Left cardiac atrium (tissue), 4 donors: ENCODE measurements at regions not wholly inside any gene's neighbourhood (a gene's known extent, or its start where the extent isn't known, plus 50 kb on each side); places are given as distances from the start of the nearest gene placed in this dataset.
A peak's percentile ranks its signal among the peaks of the same experiment; 100 is the strongest.

Experiments
- ATAC-seq, 2 donors: fragments of 200-7000 bp; cut with Tn5 transposase; one replicate each; pipeline ENCODE4 v1.9.1; 2020; ENCODE audit warnings: mild to moderate bottlenecking in 2 of 2, moderate library complexity in 2 of 2
- DNase-seq: peaks from one replicate; pipeline ENCODE4 v3.0.0-alpha.2; 2020
- intact Hi-C, 2 donors: fragments of 100-400 bp; cut with DNase I; formaldehyde crosslinking; loops; one replicate each; pipeline versions ENCODE4 v1.14.1 to v1.15.1; 2022 to 2023
- donor health status: DM: no; HTN: yes; CAD: no.
- donor health status: DM: no; HTN: yes; CAD: no; lungs with severe emphysema.
- donor health status: DM: yes; HTN: yes; CAD: no.
- donor health status: Dilated cardiomyopathy.

GRCh38 chr6:45830441-45831139 is 185.1 kb downstream of the CLIC5 start:
- DNase-seq (no peak), ATAC-seq (no peak)
- intact Hi-C loops = no loop called here

GRCh38 chr6:45829873-45830272 is 185.8 kb downstream of the CLIC5 start:
- DNase-seq (no peak), ATAC-seq (no peak)
- intact Hi-C loops = no loop called here

GRCh38 chr6:45827952-45828530 is 187.6 kb downstream of the CLIC5 start:
- intact Hi-C loops = no loop called here
- ATAC-seq (no peak), DNase-seq (no peak)

GRCh38 chr6:45822873-45823272 is 192.8 kb downstream of the CLIC5 start:
- ATAC-seq = no peak
- intact Hi-C loops = no loop called here
- DNase-seq = no peak

- DNase-seq (no peak), ATAC-seq (no peak)
- intact Hi-C loops = no loop called here
Measured at GRCh38 chr6:45822246-45822812, 193.3 kb downstream of the CLIC5 start.

- ATAC-seq (no peak), DNase-seq (no peak)
- intact Hi-C loops = no loop called here
Measured at GRCh38 chr6:45818655-45819054, 197.0 kb downstream of the CLIC5 start.

GRCh38 chr6:45816674-45817297 is 198.9 kb downstream of the CLIC5 start:
- intact Hi-C loops = no loop called here
- DNase-seq (no peak), ATAC-seq (no peak)

GRCh38 chr6:45815466-45816125 is 200.1 kb downstream of the CLIC5 start:
- intact Hi-C loops = no loop called here
- DNase-seq = no peak
- ATAC-seq = no peak

- ATAC-seq = no peak
- intact Hi-C loops = no loop called here
Measured at GRCh38 chr6:45814772-45815171, 200.9 kb downstream of the CLIC5 start.

GRCh38 chr6:45813943-45814342 is 201.7 kb downstream of the CLIC5 start:
- intact Hi-C loops = no loop called here
- ATAC-seq = no peak
- DNase-seq = no peak

More at GRCh38 chr6:45814772-45815171, 200.9 kb downstream of the CLIC5 start:
- DNase-seq = no peak

GRCh38 chr6:45812922-45813321 is 202.7 kb downstream of the CLIC5 start:
- intact Hi-C loops = no loop called here
- DNase-seq (no peak), ATAC-seq (peak; percentile 53 to 54)

- intact Hi-C loops = no loop called here
- DNase-seq (no peak), ATAC-seq (no peak)
Measured at GRCh38 chr6:45808917-45809316, 206.7 kb downstream of the CLIC5 start.

GRCh38 chr6:45808042-45808645 is 207.5 kb downstream of the CLIC5 start:
- intact Hi-C loops = no loop called here

GRCh38 chr6:45807311-45808041 is 208.2 kb downstream of the CLIC5 start:
- intact Hi-C loops = no loop called here
- no peak for DNase-seq
- no peak for ATAC-seq

More at GRCh38 chr6:45808042-45808645, 207.5 kb downstream of the CLIC5 start:
- DNase-seq (no peak), ATAC-seq (no peak)

GRCh38 chr6:45806172-45806571 is 209.5 kb downstream of the CLIC5 start:
- ATAC-seq (no peak), DNase-seq (no peak)
- intact Hi-C loops = no loop called here

- intact Hi-C loops = no loop called here
- ATAC-seq = no peak
Measured at GRCh38 chr6:45803071-45803470, 212.6 kb downstream of the CLIC5 start.

GRCh38 chr6:45801471-45802289 is 214.0 kb downstream of the CLIC5 start:
- intact Hi-C loops = no loop called here
- DNase-seq (no peak), ATAC-seq (no peak)

More at GRCh38 chr6:45803071-45803470, 212.6 kb downstream of the CLIC5 start:
- DNase-seq = no peak

GRCh38 chr6:45800911-45801310 is 214.7 kb downstream of the CLIC5 start:
- intact Hi-C loops = no loop called here
- DNase-seq (no peak), ATAC-seq (no peak)
